Parathyroid adenoma (tissue), 2 donors: ENCODE measurements at regions not wholly inside any gene's neighbourhood (a gene's known extent, or its start where the extent isn't known, plus 50 kb on each side); places are given as distances from the start of the nearest gene placed in this dataset.

Experiments used
- H2AFZ ChIP-seq: fragments of 300-600 bp; sonication (generic); one replicate; pipeline ENCODE4 v1.7.0; 2017; ENCODE audit warnings: antibody characterized with exemption, mild to moderate bottlenecking
- H3K27ac ChIP-seq: fragments of 300-600 bp; sonication (generic); one replicate; pipeline ENCODE4 v1.7.0; 2017
- H3K27me3 ChIP-seq: fragments of 300-600 bp; sonication (generic); one replicate; pipeline ENCODE4 v1.7.0; 2017; ENCODE audit warnings: low read length; ENCODE audit not compliant: control insufficient read depth, insufficient read depth
- H3K36me3 ChIP-seq: fragments of 300-600 bp; sonication (generic); one replicate; pipeline ENCODE4 v1.7.0; 2017; ENCODE audit warnings: low read length; ENCODE audit not compliant: control insufficient read depth, insufficient read depth
- H3K4me1 ChIP-seq: fragments of 300-600 bp; sonication (generic); one replicate; pipeline ENCODE4 v1.7.0; 2017; ENCODE audit warnings: control low read depth
- H3K4me2 ChIP-seq: fragments of 300-600 bp; sonication (generic); one replicate; pipeline ENCODE4 v1.7.0; 2017; ENCODE audit warnings: low read length
- H3K4me3 ChIP-seq: fragments of 300-600 bp; sonication (generic); one replicate; pipeline ENCODE4 v1.7.0; 2017; ENCODE audit warnings: low read depth, low read length
- H3K79me2 ChIP-seq: fragments of 300-600 bp; sonication (generic); one replicate; pipeline ENCODE4 v1.7.0; 2017; ENCODE audit warnings: control low read depth
- H3K9ac ChIP-seq: fragments of 300-600 bp; sonication (generic); one replicate; pipeline ENCODE4 v1.7.0; 2017; ENCODE audit warnings: mild to moderate bottlenecking
- H3K9me3 ChIP-seq: fragments of 300-600 bp; sonication (generic); one replicate; pipeline ENCODE4 v1.7.0; 2017; ENCODE audit warnings: low read length; ENCODE audit not compliant: control insufficient read depth
- TF ChIP-seq, protein P1 (sequence below): fragments of 300-600 bp; sonication (generic); IDR thresholded peaks from one replicate; pipeline ENCODE4 v1.7.0; 2017; ENCODE audit warnings: antibody characterized with exemption, mild to moderate bottlenecking
- donor health status: primary hyperparathyroidism.

- Histone ChIP-seq H3K79me2 (no peaks in the 10 kb centered on the region), H3K4me2 (no peak overlapping the region), H3K9ac (no peak overlapping the region), H2AFZ (no peak overlapping the region), H3K27me3 (no peaks in the 10 kb centered on the region), H3K27ac (no peak overlapping the region), H3K9me3 (no peaks in the 10 kb centered on the region), H3K4me3 (no peak overlapping the region), H3K36me3 (no peaks in the 10 kb centered on the region), H3K4me1 (no peaks in the 10 kb centered on the region)
- TF ChIP-seq, protein P1, sequence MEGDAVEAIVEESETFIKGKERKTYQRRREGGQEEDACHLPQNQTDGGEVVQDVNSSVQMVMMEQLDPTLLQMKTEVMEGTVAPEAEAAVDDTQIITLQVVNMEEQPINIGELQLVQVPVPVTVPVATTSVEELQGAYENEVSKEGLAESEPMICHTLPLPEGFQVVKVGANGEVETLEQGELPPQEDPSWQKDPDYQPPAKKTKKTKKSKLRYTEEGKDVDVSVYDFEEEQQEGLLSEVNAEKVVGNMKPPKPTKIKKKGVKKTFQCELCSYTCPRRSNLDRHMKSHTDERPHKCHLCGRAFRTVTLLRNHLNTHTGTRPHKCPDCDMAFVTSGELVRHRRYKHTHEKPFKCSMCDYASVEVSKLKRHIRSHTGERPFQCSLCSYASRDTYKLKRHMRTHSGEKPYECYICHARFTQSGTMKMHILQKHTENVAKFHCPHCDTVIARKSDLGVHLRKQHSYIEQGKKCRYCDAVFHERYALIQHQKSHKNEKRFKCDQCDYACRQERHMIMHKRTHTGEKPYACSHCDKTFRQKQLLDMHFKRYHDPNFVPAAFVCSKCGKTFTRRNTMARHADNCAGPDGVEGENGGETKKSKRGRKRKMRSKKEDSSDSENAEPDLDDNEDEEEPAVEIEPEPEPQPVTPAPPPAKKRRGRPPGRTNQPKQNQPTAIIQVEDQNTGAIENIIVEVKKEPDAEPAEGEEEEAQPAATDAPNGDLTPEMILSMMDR: no peak
Observed at GRCh38 chr10:2837674-2838073, 229.7 kb upstream of the PFKP start.

DNA sequence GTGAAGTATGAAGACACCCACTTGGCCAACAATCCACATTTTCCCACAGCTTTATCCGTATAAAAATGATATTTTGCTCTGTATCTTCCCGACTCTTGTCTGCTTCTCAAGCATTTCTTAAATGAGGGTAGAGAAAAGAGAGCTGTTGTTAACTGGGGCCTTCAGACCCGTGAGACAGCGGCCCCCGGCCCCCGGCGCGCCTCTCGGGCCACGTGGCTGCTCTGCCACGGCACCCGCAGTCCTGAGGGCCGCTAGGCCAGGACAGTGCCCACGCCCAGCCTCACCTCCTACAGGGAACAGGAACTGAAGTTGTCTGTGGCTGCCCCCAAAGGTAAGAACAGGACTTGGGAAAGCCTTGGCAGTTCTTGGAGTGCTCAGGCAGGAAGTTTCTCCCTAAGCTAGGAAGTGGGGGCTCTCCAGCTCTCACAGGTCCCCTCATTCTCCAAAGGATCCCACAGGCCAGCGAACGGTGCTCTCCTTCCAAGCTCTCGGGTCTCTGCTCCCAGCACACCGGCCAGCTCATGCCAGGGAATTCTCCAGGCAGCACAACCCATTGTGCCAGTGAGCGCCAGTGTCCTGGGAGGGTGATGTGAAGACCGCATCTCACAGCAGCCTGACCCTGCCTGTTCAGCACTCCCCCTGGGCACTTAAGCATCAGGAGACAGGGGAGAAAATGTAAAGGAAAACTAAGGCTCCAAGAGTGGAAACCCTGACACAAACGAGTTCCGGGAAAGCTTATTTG, 230.3 kb upstream of the PFKP start:
- Histone ChIP-seq H3K27me3 (no peaks in the 10 kb centered on the region), H3K4me2 (no peak overlapping the region), H3K4me3 (no peak overlapping the region), H3K36me3 (no peaks in the 10 kb centered on the region), H3K9ac (no peak overlapping the region), H2AFZ (no peak overlapping the region), H3K27ac (no peak overlapping the region), H3K79me2 (no peaks in the 10 kb centered on the region), H3K4me1 (no peaks in the 10 kb centered on the region), H3K9me3 (no peaks in the 10 kb centered on the region)
- TF ChIP-seq, protein P1: no peak

DNA sequence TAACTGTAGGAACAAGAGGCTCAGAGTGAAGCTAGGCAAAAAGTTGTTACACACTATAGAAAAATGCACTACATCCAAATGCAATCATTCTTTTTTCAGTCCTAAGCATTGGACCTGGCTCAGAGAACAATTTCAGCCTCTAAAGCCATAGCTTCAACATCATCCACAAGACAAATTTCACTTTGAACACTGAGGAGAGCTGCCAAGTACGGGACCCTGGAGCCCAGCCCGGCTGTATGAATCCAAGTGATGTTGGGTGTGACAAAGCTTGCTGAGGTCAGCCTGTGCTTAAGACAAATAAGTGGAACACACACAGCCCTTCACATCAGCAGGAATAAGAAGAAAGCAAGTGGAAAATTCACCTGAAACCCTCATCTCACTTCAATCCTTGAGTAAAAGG, 233.1 kb upstream of the PFKP start:
- Histone ChIP-seq H3K27me3 (no peaks in the 10 kb centered on the region), H3K79me2 (no peaks in the 10 kb centered on the region), H3K4me3 (no peak overlapping the region), H3K9ac (no peak overlapping the region), H3K36me3 (no peaks in the 10 kb centered on the region), H3K27ac (no peak overlapping the region), H3K4me1 (no peaks in the 10 kb centered on the region), H3K9me3 (no peaks in the 10 kb centered on the region), H2AFZ (no peak overlapping the region), H3K4me2 (no peak overlapping the region)
- TF ChIP-seq, protein P1: no peak

GRCh38 chr10:2831509-2831908, 235.8 kb upstream of the PFKP start:
- H3K4me1 ChIP-seq: no peaks in the 10 kb centered on the region
- H3K27ac ChIP-seq: no peak overlapping the region
- no peak overlapping the region for H3K9ac ChIP-seq
- no peak overlapping the region for H3K4me2 ChIP-seq
- H2AFZ ChIP-seq: no peak overlapping the region
- TF ChIP-seq, protein P1: no peak
- H3K79me2 ChIP-seq: no peaks in the 10 kb centered on the region
- no peaks in the 10 kb centered on the region for H3K36me3 ChIP-seq
- no peak overlapping the region for H3K4me3 ChIP-seq
- H3K27me3 ChIP-seq: no peaks in the 10 kb centered on the region
- H3K9me3 ChIP-seq: no peaks in the 10 kb centered on the region

DNA sequence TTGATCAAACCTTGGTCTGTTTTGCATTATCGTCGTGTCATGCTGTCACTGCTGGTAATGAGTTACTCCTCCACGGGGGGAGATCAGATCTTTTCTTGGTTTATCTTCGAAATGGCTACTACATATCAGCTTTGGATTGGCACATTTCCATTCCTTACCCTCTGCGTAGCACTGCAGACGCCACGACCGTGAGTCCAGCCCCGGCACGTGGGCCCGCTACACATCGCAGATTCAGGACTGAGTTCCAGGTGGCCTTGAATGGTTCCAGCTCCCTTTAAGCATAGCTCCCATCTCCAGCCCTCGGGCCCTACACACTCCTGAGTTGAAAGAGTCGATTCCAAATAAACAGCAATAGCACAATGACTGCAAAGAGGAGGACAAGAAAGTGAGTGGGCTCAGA, 238.6 kb upstream of the PFKP start:
- no peaks in the 10 kb centered on the region for H3K27me3 ChIP-seq
- H2AFZ ChIP-seq: no peak overlapping the region
- no peaks in the 10 kb centered on the region for H3K9me3 ChIP-seq
- H3K4me3 ChIP-seq: no peak overlapping the region
- no peaks in the 10 kb centered on the region for H3K79me2 ChIP-seq
- no peaks in the 10 kb centered on the region for H3K36me3 ChIP-seq
- H3K27ac ChIP-seq: no peak overlapping the region
- no peaks in the 10 kb centered on the region for H3K4me1 ChIP-seq
- no peak overlapping the region for H3K4me2 ChIP-seq
- no peak overlapping the region for H3K9ac ChIP-seq
- TF ChIP-seq, protein P1: no peak
